GM18861 (cell line): ENCODE measurements at regions not wholly inside any gene's neighbourhood (a gene's known extent, or its start where the extent isn't known, plus 50 kb on each side); places are given as distances from the start of the nearest gene placed in this dataset.
"Not testable (repeated sequence)": the region's sequence is repeated elsewhere in the genome, so short reads cannot be mapped to it uniquely, and the experiment has no call there.

Experiments
- ATAC-seq: cut with Tn5 transposase; IDR thresholded peaks from one replicate; pipeline ENCODE4 v1.9.1; 2021; ENCODE audit not compliant: unreplicated experiment

DNA sequence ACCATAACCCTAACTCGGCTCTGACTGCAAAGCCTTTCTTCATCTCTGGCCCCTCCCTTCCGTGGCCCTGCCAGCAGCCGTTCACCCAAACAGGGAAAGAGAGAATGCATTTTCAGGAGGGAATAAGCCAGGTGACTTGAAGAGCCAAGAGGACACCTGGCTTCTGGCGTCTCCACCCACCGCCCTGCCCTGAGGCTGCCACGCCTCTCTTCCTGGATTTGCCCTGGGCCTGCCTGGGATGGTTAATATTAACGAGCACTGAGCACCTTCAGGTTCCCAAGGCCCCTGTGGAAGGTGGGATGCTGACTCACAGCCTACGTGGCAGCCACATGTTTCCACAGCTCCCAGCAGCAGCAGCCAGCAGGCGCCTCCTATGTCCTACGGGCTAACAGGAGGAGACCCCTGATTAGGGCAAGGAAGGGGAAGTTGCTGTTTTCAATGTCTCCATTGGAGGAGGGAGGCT lies 138.0 kb upstream of the RREB1 start:
- no peak for ATAC-seq

DNA sequence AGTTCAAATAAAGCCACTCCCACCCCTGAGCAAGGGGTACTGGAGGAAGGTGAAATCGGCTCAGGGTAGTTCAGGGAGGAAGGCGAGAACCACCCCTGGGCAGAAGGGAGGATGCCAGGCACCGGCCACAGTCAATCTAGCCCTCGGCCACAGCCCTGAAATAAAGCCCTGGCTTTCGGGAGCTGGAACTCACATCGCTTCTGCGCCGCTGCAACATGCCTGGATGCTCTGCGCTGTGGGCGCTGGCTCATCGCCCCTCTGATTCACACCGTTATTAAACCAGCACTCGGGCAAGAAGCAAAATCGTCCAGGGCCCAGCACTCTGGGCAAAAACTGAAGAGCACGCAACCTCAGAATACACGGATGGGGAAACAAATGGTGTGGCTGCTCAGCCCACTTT lies 136.9 kb upstream of the RREB1 start:
- ATAC-seq, result no peak

GRCh38 chr6:6971369-6971768 lies 136.4 kb upstream of the RREB1 start:
- ATAC-seq, result no peak

GRCh38 chr6:6972456-6972855 lies 135.3 kb upstream of the RREB1 start:
- no peak for ATAC-seq

GRCh38 chr6:6973721-6974120 lies 134.0 kb upstream of the RREB1 start:
- no peak for ATAC-seq

DNA sequence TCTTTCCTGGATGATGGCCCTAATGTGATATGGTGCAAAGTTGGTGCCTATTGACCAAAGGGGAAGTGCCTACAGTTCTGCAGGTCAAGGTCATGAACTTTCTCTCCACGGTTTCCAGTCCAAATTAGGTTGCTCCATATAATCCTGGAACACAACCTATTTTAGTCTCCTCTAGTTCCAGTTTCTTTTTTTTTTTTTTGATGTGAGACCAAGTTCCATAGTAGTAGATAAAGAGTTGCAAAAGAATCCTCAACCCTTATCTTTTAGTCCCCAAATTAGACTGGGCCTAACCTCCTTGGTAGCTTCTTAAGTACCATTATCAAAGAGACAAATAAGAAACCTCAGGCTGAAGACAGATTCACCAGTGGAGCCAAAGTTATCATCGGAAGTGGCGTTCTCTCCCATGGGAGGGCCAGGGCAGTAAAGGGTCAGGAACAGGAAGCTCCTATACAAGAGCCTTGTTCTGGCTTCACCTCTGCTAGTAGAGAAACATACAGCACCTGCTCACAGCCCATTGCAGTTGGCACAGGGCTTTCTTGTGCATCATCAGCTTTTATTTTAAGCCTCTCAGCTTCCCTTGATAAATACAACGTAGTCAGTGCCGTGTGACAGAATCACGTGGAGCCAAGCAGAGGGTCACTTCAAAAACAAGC lies 132.2 kb upstream of the RREB1 start:
- ATAC-seq, result no peak

- ATAC-seq, result no peak
Observed at GRCh38 chr6:6976193-6976592, 131.6 kb upstream of the RREB1 start.

DNA sequence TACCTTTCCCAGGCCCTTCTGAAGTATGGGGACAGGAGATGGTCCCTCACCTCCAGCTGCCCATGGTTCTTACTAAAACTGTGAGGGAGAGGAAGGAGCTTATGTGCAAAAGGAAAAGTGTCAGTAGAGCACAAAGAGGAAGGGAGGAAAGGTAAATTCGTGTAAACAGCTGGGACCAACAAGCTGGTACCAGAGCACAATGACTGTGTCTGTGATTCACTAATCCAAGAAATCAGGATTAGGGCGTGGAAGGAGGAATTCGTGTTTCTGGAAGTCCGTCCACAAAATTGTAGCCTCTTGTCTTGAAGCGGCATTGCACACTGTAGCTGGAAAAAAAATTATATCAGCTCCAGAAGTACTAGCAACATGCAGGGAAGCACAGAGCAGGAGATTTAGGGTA lies 129.0 kb upstream of the RREB1 start:
- ATAC-seq, result no peak

GRCh38 chr6:6980999-6981597 lies 126.7 kb upstream of the RREB1 start:
- ATAC-seq, result no peak

GRCh38 chr6:6981681-6982322 lies 126.0 kb upstream of the RREB1 start:
- ATAC-seq, result no peak

- ATAC-seq, result no peak
Observed at GRCh38 chr6:6982663-6983062, 125.1 kb upstream of the RREB1 start.

GRCh38 chr6:6984585-6985366 lies 123.0 kb upstream of the RREB1 start:
- ATAC-seq, result no peak

DNA sequence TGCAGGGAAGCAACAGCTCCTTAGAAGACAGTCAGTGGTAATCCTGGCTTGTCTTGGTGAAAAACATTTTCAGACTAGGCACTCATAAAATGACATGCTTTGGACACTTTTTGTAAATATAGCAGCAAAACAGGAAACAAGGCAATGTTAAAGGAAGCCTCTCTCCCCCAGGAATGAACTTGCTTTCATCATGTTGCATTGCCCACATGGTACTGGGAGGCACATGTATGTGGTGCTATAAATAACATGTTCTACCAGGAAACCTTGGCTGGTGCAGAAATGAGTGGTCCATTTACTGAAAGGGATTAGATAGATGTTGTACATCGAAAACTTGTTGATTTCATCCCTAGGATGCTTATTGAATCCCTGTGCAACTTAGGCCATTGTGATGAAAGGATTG lies 121.4 kb upstream of the RREB1 start:
- ATAC-seq, result no peak

DNA sequence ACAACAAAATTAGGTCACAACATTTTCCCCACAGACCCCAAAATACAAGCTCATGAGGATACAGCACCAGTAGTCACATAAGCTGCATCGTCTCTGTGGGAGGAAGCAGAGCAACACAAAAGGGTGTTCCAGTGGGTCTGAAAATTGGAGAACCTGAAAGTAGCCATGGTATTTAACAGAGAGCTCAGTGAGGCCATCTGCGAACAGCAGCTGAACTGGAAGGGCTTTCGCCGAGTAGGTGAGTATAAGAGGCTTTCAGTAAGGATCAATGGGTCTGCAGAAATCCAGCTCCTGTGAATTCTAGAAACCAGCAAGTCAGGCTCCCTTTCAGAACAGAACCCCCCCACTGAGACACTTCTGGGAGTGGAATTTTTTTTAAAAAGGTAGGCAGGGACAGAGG lies 120.0 kb upstream of the RREB1 start:
- no peak for ATAC-seq

- ATAC-seq, result not testable (repeated sequence)
Observed at GRCh38 chr6:6990059-6990458, 117.7 kb upstream of the RREB1 start.

DNA sequence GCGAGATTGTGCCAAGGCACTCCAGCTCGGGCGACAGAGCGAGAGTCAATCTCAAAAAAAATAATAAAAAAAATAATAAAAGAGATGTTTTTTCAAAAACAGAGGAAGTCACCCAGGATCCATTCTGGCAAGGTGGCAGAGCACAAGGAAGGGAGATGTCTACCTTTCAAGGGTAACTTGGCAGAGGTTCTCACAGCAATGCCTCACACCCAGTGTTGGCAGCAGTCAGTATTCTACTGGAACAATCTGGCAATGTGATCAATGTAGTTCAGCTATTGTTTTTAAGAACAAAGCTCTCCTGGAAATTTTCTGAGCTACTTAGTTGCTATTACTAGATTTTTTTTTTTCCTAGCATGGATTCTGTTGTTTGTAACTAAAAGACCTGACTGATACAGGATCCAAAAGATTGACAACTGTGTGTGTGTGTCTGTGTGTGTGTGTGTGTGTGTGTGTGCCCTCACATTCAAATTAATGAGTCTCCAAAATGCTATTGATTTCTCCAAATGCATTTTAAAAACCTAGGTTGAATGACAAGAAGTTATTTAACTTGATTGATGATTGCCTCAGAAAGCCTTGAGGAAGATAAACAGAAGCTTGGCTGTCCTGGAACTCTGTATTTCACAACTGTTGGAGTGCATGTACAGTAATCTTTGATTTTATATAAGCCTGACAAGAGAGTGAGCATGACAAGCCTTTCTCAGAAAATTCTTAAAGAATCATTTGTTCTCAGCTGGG lies 114.1 kb upstream of the RREB1 start:
- ATAC-seq, result no peak

DNA sequence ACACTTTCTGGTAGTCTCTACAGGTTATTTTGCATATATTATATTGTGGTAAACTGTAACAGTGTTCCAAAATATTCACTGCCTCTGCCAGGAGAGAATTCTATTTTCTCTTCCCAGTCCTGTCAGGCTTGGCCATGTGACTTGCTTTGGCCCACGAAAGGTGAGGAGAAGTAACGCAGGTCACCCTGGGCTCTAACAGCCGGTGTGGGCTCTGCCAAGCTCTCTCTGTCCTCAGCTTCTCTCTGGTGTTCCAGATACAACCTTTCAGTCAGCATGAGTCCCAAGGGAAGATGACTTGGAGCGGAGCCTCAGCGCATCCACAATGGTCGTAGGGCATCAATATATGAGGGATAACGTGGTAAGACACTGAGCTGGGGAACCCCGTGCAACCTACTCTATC lies 113.0 kb upstream of the RREB1 start:
- ATAC-seq, result no peak

DNA sequence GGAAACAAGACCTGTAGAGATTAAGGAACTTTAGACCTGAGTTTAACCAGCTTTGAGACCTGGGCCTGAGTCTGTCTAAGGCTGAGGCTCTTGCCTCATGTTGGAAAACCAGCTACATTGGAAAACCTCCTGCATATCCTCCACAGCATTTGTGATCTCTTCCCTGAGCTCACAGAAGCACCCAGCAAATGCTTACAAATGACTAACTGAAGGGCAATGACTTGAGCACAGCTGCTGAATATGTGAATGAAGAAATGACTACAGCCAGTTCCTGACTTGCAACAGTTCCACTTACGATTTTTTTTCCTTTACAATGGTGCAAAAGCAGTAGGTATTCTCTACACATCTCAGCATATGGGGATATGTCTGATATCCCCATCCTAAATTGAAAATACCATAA lies 112.4 kb upstream of the RREB1 start:
- ATAC-seq, result no peak

DNA sequence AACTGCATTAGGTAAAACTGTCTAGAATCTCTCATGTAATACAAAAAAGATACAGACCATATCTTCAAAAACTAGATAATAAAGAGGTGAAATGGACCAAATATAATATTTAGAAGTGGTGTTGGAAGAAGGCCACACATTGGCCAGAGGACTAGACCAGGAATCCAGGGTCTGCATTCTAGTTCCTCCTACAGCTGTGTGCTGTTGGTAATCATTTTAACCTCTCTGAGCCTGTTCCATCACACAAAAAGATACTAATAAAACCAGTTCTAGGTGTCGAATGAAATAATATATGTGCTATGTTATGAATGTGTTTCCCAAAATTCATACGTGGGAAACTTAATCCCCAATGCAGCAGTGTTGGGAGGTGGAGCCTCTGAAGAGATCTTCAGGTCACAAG lies 111.6 kb upstream of the RREB1 start:
- ATAC-seq, result no peak

DNA sequence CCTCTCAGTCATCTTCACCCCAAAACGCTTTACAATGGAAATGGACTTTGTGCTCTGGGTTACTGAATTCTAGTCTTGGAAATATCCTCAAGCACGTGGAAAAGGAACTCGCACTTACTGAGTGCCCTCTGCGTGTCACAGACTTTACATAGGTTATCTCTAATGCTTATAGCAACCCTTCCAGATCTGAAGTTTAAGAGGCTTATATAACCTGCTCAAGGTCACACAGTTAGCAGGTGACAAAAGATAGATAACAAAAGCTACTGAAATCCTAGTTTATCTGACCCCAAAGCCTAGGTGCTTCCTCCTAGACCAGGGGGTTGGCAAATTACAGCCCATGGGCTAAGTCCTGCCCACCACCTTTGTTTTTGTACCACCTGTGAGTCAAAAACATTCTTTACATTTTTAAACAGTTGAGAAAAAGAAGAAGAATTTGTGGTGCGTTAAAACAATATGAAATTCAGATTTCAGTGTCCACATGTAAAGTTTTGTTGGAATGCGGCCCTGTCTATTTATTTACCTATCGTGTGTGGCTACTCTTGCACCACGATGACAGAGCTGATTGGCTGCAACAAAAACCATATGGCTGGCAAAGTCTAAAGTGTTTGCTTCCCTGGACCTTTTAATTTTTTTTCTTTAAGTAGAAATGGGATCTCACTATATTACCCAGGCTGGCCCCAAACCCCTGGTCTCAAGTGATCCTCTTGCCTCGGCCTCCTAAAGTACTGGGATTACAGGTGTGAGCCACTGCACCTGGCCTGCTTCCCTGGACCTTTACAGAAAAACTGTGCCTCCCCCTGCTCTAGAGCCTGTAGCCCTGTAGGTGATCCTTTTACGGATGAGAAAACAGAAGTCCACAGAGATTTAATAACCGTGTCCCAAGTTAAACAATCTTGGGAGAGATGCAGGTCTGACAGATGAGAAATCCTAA lies 110.2 kb upstream of the RREB1 start:
- no peak for ATAC-seq
